Endodermal cell (in vitro differentiated cells): ENCODE measurements at regions not wholly inside any gene's neighbourhood (a gene's known extent, or its start where the extent isn't known, plus 50 kb on each side); places are given as distances from the start of the nearest gene placed in this dataset.

Experiments used
- DNase-seq: peaks from one replicate; pipeline ENCODE4 v3.0.0-alpha.2; 2017
- H3K27ac ChIP-seq: 2 replicates; pipeline ENCODE4 v1.5.1; 2013; ENCODE audit warnings: mild to moderate bottlenecking, low read depth, low read length, moderate library complexity
- H3K27me3 ChIP-seq: 2 replicates; pipeline ENCODE4 v1.6.1; 2013; ENCODE audit warnings: mild to moderate bottlenecking, low read length, moderate library complexity; ENCODE audit not compliant: insufficient read depth, control insufficient read depth, poor library complexity, severe bottlenecking
- H3K36me3 ChIP-seq: 2 replicates; pipeline ENCODE4 v1.7.0; 2013; ENCODE audit warnings: mild to moderate bottlenecking, low read length, moderate library complexity; ENCODE audit not compliant: control insufficient read depth, insufficient read depth
- H3K4me1 ChIP-seq: one replicate; pipeline ENCODE4 v1.7.0; 2013; ENCODE audit warnings: low read length; ENCODE audit not compliant: control insufficient read depth, insufficient read depth
- H3K4me3 ChIP-seq: 2 replicates; pipeline ENCODE4 v1.5.1; 2013; ENCODE audit warnings: mild to moderate bottlenecking, low read length, moderate library complexity
- H3K9ac ChIP-seq: 2 replicates; pipeline ENCODE4 v1.6.1; 2013; ENCODE audit warnings: mild to moderate bottlenecking, low read length, moderate library complexity; ENCODE audit not compliant: poor library complexity, severe bottlenecking; ENCODE audit errors: extremely low read depth
- H3K9me3 ChIP-seq: 2 replicates; pipeline ENCODE4 v1.6.1; 2013; ENCODE audit warnings: mild to moderate bottlenecking, low read length, moderate library complexity; ENCODE audit not compliant: control insufficient read depth
- H3K27ac Mint-ChIP-seq: 2 replicates; pipeline ENCODE4 v1.8.0; 2020; ENCODE audit warnings: mixed read lengths
- H3K27me3 Mint-ChIP-seq: 2 replicates; pipeline ENCODE4 v1.8.0; 2021; ENCODE audit warnings: mild to moderate bottlenecking, mixed read lengths; ENCODE audit not compliant: insufficient read depth
- H3K36me3 Mint-ChIP-seq: 2 replicates; pipeline ENCODE4 v1.8.0; 2020; ENCODE audit warnings: low read depth, mixed read lengths
- H3K4me1 Mint-ChIP-seq: 2 replicates; pipeline ENCODE4 v1.8.0; 2020; ENCODE audit warnings: mixed read lengths
- H3K4me3 Mint-ChIP-seq: 2 replicates; pipeline ENCODE4 v1.8.0; 2020; ENCODE audit warnings: mild to moderate bottlenecking, moderate library complexity, mixed read lengths
- H3K9me3 Mint-ChIP-seq: 2 replicates; pipeline ENCODE4 v1.8.0; 2020; ENCODE audit warnings: mild to moderate bottlenecking, mixed read lengths
- WGBS, 2 experiments: methylation state at CpG; one replicate each; pipeline versions ENCODE4 v1.1.5 to v1.1.7; 2013; ENCODE audit warnings: missing lambda C conversion rate in 2 of 2, mixed read lengths in 1 of 2; ENCODE audit not compliant: insufficient coverage in 1 of 2, insufficient read length in 1 of 2; 5-methylcytosine and 5-hydroxymethylcytosine counted together
- TF ChIP-seq, protein P1 (sequence below): fragments of 200-600 bp; sonication (generic); conservative IDR thresholded peaks from 2 replicates; pipeline ENCODE4 v1.5.0; 2021; ENCODE audit warnings: antibody characterized with exemption, mild to moderate bottlenecking

DNA sequence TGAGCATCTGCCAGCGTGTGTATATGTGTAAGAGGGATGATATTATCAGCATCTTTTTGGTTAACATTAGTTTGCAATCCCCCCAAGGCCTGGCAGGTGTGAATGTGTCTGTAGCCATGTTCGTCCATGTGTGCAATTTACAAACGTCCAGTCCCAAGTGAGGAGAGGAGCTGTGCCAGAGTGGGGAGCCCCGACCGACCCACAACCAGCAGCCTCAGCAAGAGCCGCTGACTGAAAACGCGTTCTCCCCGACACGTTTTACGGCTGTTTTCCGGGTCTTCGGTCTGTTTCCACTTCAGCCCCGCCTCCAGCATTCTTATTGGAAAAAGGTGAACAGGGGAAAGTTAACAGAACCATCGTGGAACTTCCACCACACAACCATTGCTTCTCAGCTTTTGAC, 119.1 kb upstream of the SOX1 start:
- no peak overlapping the region for H3K27ac ChIP-seq
- no peaks in the 10 kb centered on the region for H3K27me3 ChIP-seq
- DNase-seq, result no peak
- Mint-ChIP-seq H3K4me3 (no peak overlapping the region), H3K27me3 (peaks cover 8% of the 10 kb centered on the region), H3K36me3 (no peaks in the 10 kb centered on the region), H3K27ac (no peak overlapping the region), H3K4me1 (no peaks in the 10 kb centered on the region), H3K9me3 (peaks cover 19% of the 10 kb centered on the region)
- H3K9ac ChIP-seq, result no peak overlapping the region
- TF ChIP-seq, protein P1, sequence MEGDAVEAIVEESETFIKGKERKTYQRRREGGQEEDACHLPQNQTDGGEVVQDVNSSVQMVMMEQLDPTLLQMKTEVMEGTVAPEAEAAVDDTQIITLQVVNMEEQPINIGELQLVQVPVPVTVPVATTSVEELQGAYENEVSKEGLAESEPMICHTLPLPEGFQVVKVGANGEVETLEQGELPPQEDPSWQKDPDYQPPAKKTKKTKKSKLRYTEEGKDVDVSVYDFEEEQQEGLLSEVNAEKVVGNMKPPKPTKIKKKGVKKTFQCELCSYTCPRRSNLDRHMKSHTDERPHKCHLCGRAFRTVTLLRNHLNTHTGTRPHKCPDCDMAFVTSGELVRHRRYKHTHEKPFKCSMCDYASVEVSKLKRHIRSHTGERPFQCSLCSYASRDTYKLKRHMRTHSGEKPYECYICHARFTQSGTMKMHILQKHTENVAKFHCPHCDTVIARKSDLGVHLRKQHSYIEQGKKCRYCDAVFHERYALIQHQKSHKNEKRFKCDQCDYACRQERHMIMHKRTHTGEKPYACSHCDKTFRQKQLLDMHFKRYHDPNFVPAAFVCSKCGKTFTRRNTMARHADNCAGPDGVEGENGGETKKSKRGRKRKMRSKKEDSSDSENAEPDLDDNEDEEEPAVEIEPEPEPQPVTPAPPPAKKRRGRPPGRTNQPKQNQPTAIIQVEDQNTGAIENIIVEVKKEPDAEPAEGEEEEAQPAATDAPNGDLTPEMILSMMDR, result no peak
- no peaks in the 10 kb centered on the region for H3K4me1 ChIP-seq
- WGBS, 2 experiments, result 88 to 98% methylated on average over 8 to 15 of the region's 15 CpGs
- no peaks in the 10 kb centered on the region for H3K36me3 ChIP-seq
- no peak overlapping the region for H3K4me3 ChIP-seq
- H3K9me3 ChIP-seq, result peaks cover 7% of the 10 kb centered on the region

- Mint-ChIP-seq H3K9me3 (peaks cover 19% of the 10 kb centered on the region), H3K36me3 (no peaks in the 10 kb centered on the region), H3K27me3 (peaks cover 8% of the 10 kb centered on the region), H3K4me3 (no peak overlapping the region), H3K27ac (no peak overlapping the region), H3K4me1 (no peaks in the 10 kb centered on the region)
- no peaks in the 10 kb centered on the region for H3K4me1 ChIP-seq
- H3K9ac ChIP-seq, result no peak overlapping the region
- no peak overlapping the region for H3K4me3 ChIP-seq
- no peaks in the 10 kb centered on the region for H3K36me3 ChIP-seq
- no peaks in the 10 kb centered on the region for H3K27me3 ChIP-seq
- WGBS, 2 experiments, result 89 to 90% methylated on average over 8 to 11 of the region's 11 CpGs
- peaks cover 7% of the 10 kb centered on the region for H3K9me3 ChIP-seq
- no peak for DNase-seq
- TF ChIP-seq, protein P1, result no peak
- H3K27ac ChIP-seq, result no peak overlapping the region
Observed at GRCh38 chr13:111948281-111948680, 118.7 kb upstream of the SOX1 start.

GRCh38 chr13:111948811-111949210, 118.1 kb upstream of the SOX1 start:
- Histone ChIP-seq H3K4me1 (no peaks in the 10 kb centered on the region), H3K27me3 (no peaks in the 10 kb centered on the region), H3K27ac (no peak overlapping the region), H3K36me3 (no peaks in the 10 kb centered on the region), H3K9me3 (peaks cover 7% of the 10 kb centered on the region), H3K9ac (no peak overlapping the region), H3K4me3 (no peak overlapping the region)
- TF ChIP-seq, protein P1, result no peak
- no peak for DNase-seq
- Mint-ChIP-seq H3K27ac (no peak overlapping the region), H3K27me3 (peaks cover 8% of the 10 kb centered on the region), H3K36me3 (no peaks in the 10 kb centered on the region), H3K4me1 (no peaks in the 10 kb centered on the region), H3K4me3 (no peak overlapping the region), H3K9me3 (peaks cover 19% of the 10 kb centered on the region)
- WGBS, 2 experiments, result 90 to 100% methylated on average over 2 to 7 of the region's 7 CpGs
